ENCODE measurements at regions not wholly inside any gene's neighbourhood (a gene's known extent, or its start where the extent isn't known, plus 50 kb on each side); places are given as distances from the start of the nearest gene placed in this dataset.
A peak's percentile ranks its signal among the peaks of the same experiment; 100 is the strongest.

- no peaks in the 10 kb centered on the region for H3K36me3 Mint-ChIP-seq (ENCODE audit: insufficient read depth)
- no peak for ATAC-seq
Observed at GRCh38 chr7:42693722-42694121, 218.1 kb downstream of the C7orf25 start.

GRCh38 chr7:42692621-42693020, 219.2 kb downstream of the C7orf25 start:
- Mint-ChIP-seq H3K27me3 (ENCODE audit: low read depth) (no peaks in the 10 kb centered on the region), H3K4me1 (ENCODE audit: low read depth) (no peaks in the 10 kb centered on the region), H3K36me3 (ENCODE audit: insufficient read depth) (no peaks in the 10 kb centered on the region), H3K9me3 (peaks cover 4% of the 10 kb centered on the region), H3K4me3 (no peak overlapping the region)
- ATAC-seq (no peak), DNase-seq (no peak)

More at GRCh38 chr7:42693722-42694121, 218.1 kb downstream of the C7orf25 start:
- no peak overlapping the region for H3K4me3 Mint-ChIP-seq
- peaks cover 4% of the 10 kb centered on the region for H3K9me3 Mint-ChIP-seq
- DNase-seq: no peak
- H3K4me1 Mint-ChIP-seq (ENCODE audit: low read depth): no peaks in the 10 kb centered on the region
- no peaks in the 10 kb centered on the region for H3K27me3 Mint-ChIP-seq (ENCODE audit: low read depth)

GRCh38 chr7:42690794-42691639, 220.9 kb downstream of the C7orf25 start:
- no peak for DNase-seq
- H3K9me3 Mint-ChIP-seq: peaks cover 4% of the 10 kb centered on the region
- H3K4me3 Mint-ChIP-seq: no peak overlapping the region
- no peaks in the 10 kb centered on the region for H3K36me3 Mint-ChIP-seq (ENCODE audit: insufficient read depth)
- no peaks in the 10 kb centered on the region for H3K4me1 Mint-ChIP-seq (ENCODE audit: low read depth)
- ATAC-seq: no peak
- H3K27me3 Mint-ChIP-seq (ENCODE audit: low read depth): no peaks in the 10 kb centered on the region

GRCh38 chr7:42689626-42690025, 222.2 kb downstream of the C7orf25 start:
- Mint-ChIP-seq H3K36me3 (ENCODE audit: insufficient read depth) (no peaks in the 10 kb centered on the region), H3K4me1 (ENCODE audit: low read depth) (no peaks in the 10 kb centered on the region), H3K9me3 (peaks cover 4% of the 10 kb centered on the region), H3K27me3 (ENCODE audit: low read depth) (peaks cover 4% of the 10 kb centered on the region), H3K4me3 (no peak overlapping the region)
- DNase-seq: no peak
- no peak for ATAC-seq

GRCh38 chr7:42688056-42688371, 223.9 kb downstream of the C7orf25 start:
- Mint-ChIP-seq H3K9me3 (peaks cover 4% of the 10 kb centered on the region), H3K4me3 (no peak overlapping the region), H3K36me3 (ENCODE audit: insufficient read depth) (no peaks in the 10 kb centered on the region), H3K27me3 (ENCODE audit: low read depth) (peaks cover 4% of the 10 kb centered on the region), H3K4me1 (ENCODE audit: low read depth) (no peaks in the 10 kb centered on the region)
- no peak for ATAC-seq
- DNase-seq: no peak

GRCh38 chr7:42687211-42688055, 224.4 kb downstream of the C7orf25 start:
- Mint-ChIP-seq H3K36me3 (ENCODE audit: insufficient read depth) (no peaks in the 10 kb centered on the region), H3K9me3 (peaks cover 4% of the 10 kb centered on the region), H3K27me3 (ENCODE audit: low read depth) (peaks cover 4% of the 10 kb centered on the region), H3K4me1 (ENCODE audit: low read depth) (no peaks in the 10 kb centered on the region), H3K4me3 (no peak overlapping the region)
- no peak for DNase-seq
- no peak for ATAC-seq

- H3K9me3 Mint-ChIP-seq: peaks cover 4% of the 10 kb centered on the region
- H3K27me3 Mint-ChIP-seq (ENCODE audit: low read depth): peaks cover 4% of the 10 kb centered on the region
- no peak for ATAC-seq
- no peaks in the 10 kb centered on the region for H3K4me1 Mint-ChIP-seq (ENCODE audit: low read depth)
- H3K4me3 Mint-ChIP-seq: no peak overlapping the region
- no peaks in the 10 kb centered on the region for H3K36me3 Mint-ChIP-seq (ENCODE audit: insufficient read depth)
- no peak for DNase-seq
Observed at GRCh38 chr7:42686594-42687156, 225.2 kb downstream of the C7orf25 start.

- peaks cover 4% of the 10 kb centered on the region for H3K27me3 Mint-ChIP-seq (ENCODE audit: low read depth)
- no peak for ATAC-seq
- DNase-seq: no peak
- H3K4me3 Mint-ChIP-seq: no peak overlapping the region
- H3K4me1 Mint-ChIP-seq (ENCODE audit: low read depth): no peaks in the 10 kb centered on the region
- peaks cover 4% of the 10 kb centered on the region for H3K9me3 Mint-ChIP-seq
- H3K36me3 Mint-ChIP-seq (ENCODE audit: insufficient read depth): no peaks in the 10 kb centered on the region
Observed at GRCh38 chr7:42685911-42686310, 226.0 kb downstream of the C7orf25 start.

- no peaks in the 10 kb centered on the region for H3K4me1 Mint-ChIP-seq (ENCODE audit: low read depth)
- no peak overlapping the region for H3K4me3 Mint-ChIP-seq
- DNase-seq (no peak), ATAC-seq (no peak)
- H3K36me3 Mint-ChIP-seq (ENCODE audit: insufficient read depth): no peaks in the 10 kb centered on the region
- peaks cover 5% of the 10 kb centered on the region for H3K9me3 Mint-ChIP-seq
- H3K27me3 Mint-ChIP-seq (ENCODE audit: low read depth): no peaks in the 10 kb centered on the region
Observed at GRCh38 chr7:42677751-42678699, 233.8 kb downstream of the C7orf25 start.

- no peaks in the 10 kb centered on the region for H3K36me3 Mint-ChIP-seq (ENCODE audit: insufficient read depth)
- H3K4me3 Mint-ChIP-seq: no peak overlapping the region
- H3K4me1 Mint-ChIP-seq (ENCODE audit: low read depth): no peaks in the 10 kb centered on the region
- DNase-seq (no peak), ATAC-seq (no peak)
- H3K9me3 Mint-ChIP-seq: no peaks in the 10 kb centered on the region
- H3K27me3 Mint-ChIP-seq (ENCODE audit: low read depth): no peaks in the 10 kb centered on the region
Observed at GRCh38 chr7:42674541-42674940, 237.3 kb downstream of the C7orf25 start.

- Mint-ChIP-seq H3K27me3 (ENCODE audit: low read depth) (no peaks in the 10 kb centered on the region), H3K4me1 (ENCODE audit: low read depth) (no peaks in the 10 kb centered on the region), H3K4me3 (no peak overlapping the region), H3K9me3 (no peaks in the 10 kb centered on the region), H3K36me3 (ENCODE audit: insufficient read depth) (no peaks in the 10 kb centered on the region)
- DNase-seq (no peak), ATAC-seq (no peak)
Observed at GRCh38 chr7:42673951-42674350, 237.9 kb downstream of the C7orf25 start.

GRCh38 chr7:42672339-42672999, 239.4 kb downstream of the C7orf25 start:
- DNase-seq: no peak
- no peaks in the 10 kb centered on the region for H3K27me3 Mint-ChIP-seq (ENCODE audit: low read depth)
- H3K36me3 Mint-ChIP-seq (ENCODE audit: insufficient read depth): no peaks in the 10 kb centered on the region
- H3K9me3 Mint-ChIP-seq: peaks cover 3% of the 10 kb centered on the region
- ATAC-seq: no peak
- no peaks in the 10 kb centered on the region for H3K4me1 Mint-ChIP-seq (ENCODE audit: low read depth)
- H3K4me3 Mint-ChIP-seq: no peak overlapping the region

- DNase-seq (no peak), ATAC-seq (peak in 1 of 2 donors; percentile 18)
- no peaks in the 10 kb centered on the region for H3K36me3 Mint-ChIP-seq (ENCODE audit: insufficient read depth)
- H3K4me3 Mint-ChIP-seq: no peak overlapping the region
- peaks cover 11% of the 10 kb centered on the region for H3K9me3 Mint-ChIP-seq
- H3K4me1 Mint-ChIP-seq (ENCODE audit: low read depth): no peaks in the 10 kb centered on the region
- no peaks in the 10 kb centered on the region for H3K27me3 Mint-ChIP-seq (ENCODE audit: low read depth)
Observed at GRCh38 chr7:42671627-42672026, 240.2 kb downstream of the C7orf25 start.
